ENCODE measurements at regions not wholly inside any gene's neighbourhood (a gene's known extent, or its start where the extent isn't known, plus 50 kb on each side); places are given as distances from the start of the nearest gene placed in this dataset.

DNA sequence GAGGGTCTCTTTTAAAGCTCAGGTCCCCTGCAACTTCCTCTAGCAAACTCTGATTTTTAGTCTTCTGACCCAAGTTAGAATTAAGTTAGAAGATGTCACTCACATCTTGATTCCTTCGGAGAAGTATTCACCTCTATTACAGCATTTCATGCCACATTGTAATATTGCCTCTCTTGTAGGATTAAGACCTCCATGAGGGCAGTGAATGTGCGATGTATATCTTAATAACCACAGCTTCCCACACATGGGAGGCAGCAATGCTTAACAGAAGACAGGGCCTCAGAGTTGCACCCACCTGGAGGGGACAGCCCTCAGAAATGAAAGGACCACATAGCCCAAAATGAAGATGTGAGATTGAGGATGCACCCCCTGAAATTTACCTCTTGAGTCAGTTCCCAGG, 270.3 kb downstream of the HTR7 start:
- Histone ChIP-seq H3K4me1 (ENCODE audit: control insufficient read depth in 1 of 2, insufficient read depth in 2 of 2, low read length in 2 of 2) (no peaks in the 10 kb centered on the region), H3K36me3 (ENCODE audit: control insufficient read depth in 1 of 2, insufficient read depth in 2 of 2, low read length in 2 of 2) (no peaks in the 10 kb centered on the region), H3K27me3 (ENCODE audit: low read depth, low read length) (no peaks in the 10 kb centered on the region), H3K4me3 (ENCODE audit: low read depth in 1 of 2, low read length in 2 of 2) (no peak overlapping the region), H3K27ac (ENCODE audit: low read length) (no peak overlapping the region), H3K9me3 (ENCODE audit: control insufficient read depth in 1 of 2, low read length in 2 of 2) (no peaks in the 10 kb centered on the region)

- no peaks in the 10 kb centered on the region for H3K4me1 ChIP-seq (ENCODE audit: control insufficient read depth in 1 of 2, insufficient read depth in 2 of 2, low read length in 2 of 2)
- H3K36me3 ChIP-seq (ENCODE audit: control insufficient read depth in 1 of 2, insufficient read depth in 2 of 2, low read length in 2 of 2), result no peaks in the 10 kb centered on the region
- H3K27me3 ChIP-seq (ENCODE audit: low read depth, low read length), result no peaks in the 10 kb centered on the region
- no peak overlapping the region for H3K4me3 ChIP-seq (ENCODE audit: low read depth in 1 of 2, low read length in 2 of 2)
- H3K27ac ChIP-seq (ENCODE audit: low read length), result no peak overlapping the region
- H3K9me3 ChIP-seq (ENCODE audit: control insufficient read depth in 1 of 2, low read length in 2 of 2), result no peaks in the 10 kb centered on the region
These were observed 269.6 kb downstream of the HTR7 start for GRCh38 chr10:90588222-90588621.

DNA sequence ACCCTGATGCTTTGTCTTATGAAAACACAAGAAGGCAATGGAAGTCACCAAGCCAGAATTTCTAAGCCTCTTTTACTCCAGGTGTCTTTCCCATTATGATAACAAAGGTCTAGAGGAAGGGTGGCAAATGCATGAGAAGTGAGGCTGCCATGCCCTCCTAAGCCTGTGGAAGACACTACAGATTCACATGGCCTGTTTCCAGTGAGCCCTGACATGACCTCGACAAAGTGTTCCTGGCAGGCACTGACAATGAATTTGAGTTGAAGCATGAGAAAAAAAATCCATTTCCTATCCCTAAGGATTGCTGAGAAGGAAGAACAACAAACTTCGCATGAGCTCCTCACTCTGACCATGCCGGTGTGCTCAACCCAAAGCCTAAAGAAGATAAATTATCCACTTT, 268.0 kb downstream of the HTR7 start:
- Histone ChIP-seq H3K27ac (ENCODE audit: low read length) (no peak overlapping the region), H3K4me1 (ENCODE audit: control insufficient read depth in 1 of 2, insufficient read depth in 2 of 2, low read length in 2 of 2) (no peaks in the 10 kb centered on the region), H3K9me3 (ENCODE audit: control insufficient read depth in 1 of 2, low read length in 2 of 2) (no peaks in the 10 kb centered on the region), H3K4me3 (ENCODE audit: low read depth in 1 of 2, low read length in 2 of 2) (no peak overlapping the region), H3K36me3 (ENCODE audit: control insufficient read depth in 1 of 2, insufficient read depth in 2 of 2, low read length in 2 of 2) (no peaks in the 10 kb centered on the region), H3K27me3 (ENCODE audit: low read depth, low read length) (no peaks in the 10 kb centered on the region)

- H3K4me1 ChIP-seq (ENCODE audit: control insufficient read depth in 1 of 2, insufficient read depth in 2 of 2, low read length in 2 of 2), result no peaks in the 10 kb centered on the region
- H3K27ac ChIP-seq (ENCODE audit: low read length), result no peak overlapping the region
- H3K27me3 ChIP-seq (ENCODE audit: low read depth, low read length), result no peaks in the 10 kb centered on the region
- H3K9me3 ChIP-seq (ENCODE audit: control insufficient read depth in 1 of 2, low read length in 2 of 2), result no peaks in the 10 kb centered on the region
- H3K4me3 ChIP-seq (ENCODE audit: low read depth in 1 of 2, low read length in 2 of 2), result no peak overlapping the region
- no peaks in the 10 kb centered on the region for H3K36me3 ChIP-seq (ENCODE audit: control insufficient read depth in 1 of 2, insufficient read depth in 2 of 2, low read length in 2 of 2)
These were observed 266.2 kb downstream of the HTR7 start for GRCh38 chr10:90591629-90592028.

DNA sequence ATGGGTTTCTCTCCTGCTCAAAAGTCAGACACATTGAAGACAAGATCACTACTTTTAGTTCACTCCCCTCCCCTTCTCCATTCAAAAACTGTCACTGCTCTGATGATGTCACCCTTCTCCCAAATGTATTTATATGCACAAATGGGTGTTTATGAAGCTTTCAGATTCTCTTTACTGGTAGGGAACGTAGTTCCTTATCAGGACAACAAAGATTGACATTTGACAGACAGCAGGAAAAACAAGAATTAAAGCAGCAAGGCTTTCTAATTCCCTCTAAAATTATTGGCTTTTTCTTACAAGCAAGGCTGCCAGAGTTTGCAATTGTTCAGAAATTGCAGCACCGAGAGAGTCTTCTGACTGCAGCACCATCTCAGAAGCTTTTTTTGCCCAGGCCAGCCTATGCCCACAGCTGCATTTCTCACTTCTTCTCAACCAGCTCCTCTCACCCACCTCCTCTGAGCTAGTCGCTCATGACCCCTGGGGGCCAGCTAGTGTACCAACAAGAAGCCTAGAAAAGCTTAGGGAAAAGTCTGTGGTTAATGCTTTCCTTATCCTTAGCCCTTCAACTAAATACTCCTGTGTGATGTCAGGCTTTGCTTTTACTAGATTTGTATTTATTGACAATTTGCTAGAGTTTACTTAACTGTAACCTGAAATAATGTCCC, 265.1 kb downstream of the HTR7 start:
- Histone ChIP-seq H3K27ac (ENCODE audit: low read length) (no peak overlapping the region), H3K36me3 (ENCODE audit: control insufficient read depth in 1 of 2, insufficient read depth in 2 of 2, low read length in 2 of 2) (no peaks in the 10 kb centered on the region), H3K9me3 (ENCODE audit: control insufficient read depth in 1 of 2, low read length in 2 of 2) (no peaks in the 10 kb centered on the region), H3K4me1 (ENCODE audit: control insufficient read depth in 1 of 2, insufficient read depth in 2 of 2, low read length in 2 of 2) (no peaks in the 10 kb centered on the region), H3K4me3 (ENCODE audit: low read depth in 1 of 2, low read length in 2 of 2) (no peak overlapping the region), H3K27me3 (ENCODE audit: low read depth, low read length) (no peaks in the 10 kb centered on the region)

- no peaks in the 10 kb centered on the region for H3K27me3 ChIP-seq (ENCODE audit: low read depth, low read length)
- no peaks in the 10 kb centered on the region for H3K36me3 ChIP-seq (ENCODE audit: control insufficient read depth in 1 of 2, insufficient read depth in 2 of 2, low read length in 2 of 2)
- no peak overlapping the region for H3K4me3 ChIP-seq (ENCODE audit: low read depth in 1 of 2, low read length in 2 of 2)
- H3K4me1 ChIP-seq (ENCODE audit: control insufficient read depth in 1 of 2, insufficient read depth in 2 of 2, low read length in 2 of 2), result no peaks in the 10 kb centered on the region
- no peak overlapping the region for H3K27ac ChIP-seq (ENCODE audit: low read length)
- H3K9me3 ChIP-seq (ENCODE audit: control insufficient read depth in 1 of 2, low read length in 2 of 2), result no peaks in the 10 kb centered on the region
These were observed 259.3 kb downstream of the HTR7 start for GRCh38 chr10:90598513-90598912.

DNA sequence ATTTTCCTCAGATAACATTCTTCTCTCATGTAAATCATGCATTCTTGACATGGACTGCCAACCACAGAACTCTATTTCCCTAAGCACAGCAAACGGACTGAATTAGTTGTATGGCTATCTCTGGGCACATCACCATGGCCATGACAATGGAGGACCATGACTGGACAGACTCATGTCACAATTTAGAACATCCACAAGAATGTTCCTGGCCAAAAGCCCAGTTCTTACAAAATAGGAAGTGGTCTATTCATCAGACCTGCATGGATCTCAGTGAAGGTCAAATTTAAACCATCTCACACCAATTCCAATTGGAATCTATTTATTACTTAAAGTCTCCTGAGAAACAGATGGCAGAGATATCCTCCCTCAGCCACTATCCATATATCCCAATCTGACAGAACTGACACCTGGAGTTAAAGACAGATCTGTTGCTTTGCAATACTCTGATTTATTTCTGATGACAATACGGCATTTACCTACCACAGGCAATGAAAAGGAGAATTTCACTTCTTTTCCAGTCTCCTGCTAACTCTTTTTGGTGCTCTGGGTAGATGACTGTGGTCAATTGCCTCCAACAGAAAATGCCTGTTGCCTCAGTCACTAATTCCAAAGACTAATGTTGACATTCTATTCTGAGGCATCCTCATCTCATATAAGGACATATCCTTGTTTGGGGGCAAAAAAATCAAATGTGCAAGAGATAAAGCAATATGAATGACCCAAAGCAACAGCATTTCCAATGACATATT, 254.8 kb downstream of the HTR7 start:
- Histone ChIP-seq H3K27ac (ENCODE audit: low read length) (no peak overlapping the region), H3K4me3 (ENCODE audit: low read depth in 1 of 2, low read length in 2 of 2) (no peak overlapping the region), H3K9me3 (ENCODE audit: control insufficient read depth in 1 of 2, low read length in 2 of 2) (no peaks in the 10 kb centered on the region), H3K4me1 (ENCODE audit: control insufficient read depth in 1 of 2, insufficient read depth in 2 of 2, low read length in 2 of 2) (no peaks in the 10 kb centered on the region), H3K36me3 (ENCODE audit: control insufficient read depth in 1 of 2, insufficient read depth in 2 of 2, low read length in 2 of 2) (no peaks in the 10 kb centered on the region), H3K27me3 (ENCODE audit: low read depth, low read length) (no peaks in the 10 kb centered on the region)

DNA sequence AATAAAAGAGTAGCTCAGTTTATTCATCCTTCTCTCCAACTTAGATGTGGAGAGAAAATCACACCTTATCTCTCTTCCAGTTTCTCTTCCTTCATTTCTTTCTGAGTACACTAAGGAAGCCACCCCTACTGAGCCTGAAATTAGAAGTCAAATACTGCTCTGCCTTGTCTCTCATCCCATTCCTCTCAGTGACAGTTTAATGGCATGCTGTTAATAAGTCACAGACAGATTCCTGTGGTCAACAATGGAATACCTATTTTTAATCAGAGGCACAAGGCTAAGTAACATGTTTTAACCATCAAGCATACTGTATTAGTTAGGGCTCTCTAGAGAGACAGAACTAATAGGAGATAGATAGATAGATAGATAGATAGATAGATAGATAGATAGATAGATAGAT, 253.2 kb downstream of the HTR7 start:
- Histone ChIP-seq H3K27ac (ENCODE audit: low read length) (no peak overlapping the region), H3K4me3 (ENCODE audit: low read depth in 1 of 2, low read length in 2 of 2) (no peak overlapping the region), H3K4me1 (ENCODE audit: control insufficient read depth in 1 of 2, insufficient read depth in 2 of 2, low read length in 2 of 2) (no peaks in the 10 kb centered on the region), H3K36me3 (ENCODE audit: control insufficient read depth in 1 of 2, insufficient read depth in 2 of 2, low read length in 2 of 2) (no peaks in the 10 kb centered on the region), H3K9me3 (ENCODE audit: control insufficient read depth in 1 of 2, low read length in 2 of 2) (no peaks in the 10 kb centered on the region), H3K27me3 (ENCODE audit: low read depth, low read length) (no peaks in the 10 kb centered on the region)

DNA sequence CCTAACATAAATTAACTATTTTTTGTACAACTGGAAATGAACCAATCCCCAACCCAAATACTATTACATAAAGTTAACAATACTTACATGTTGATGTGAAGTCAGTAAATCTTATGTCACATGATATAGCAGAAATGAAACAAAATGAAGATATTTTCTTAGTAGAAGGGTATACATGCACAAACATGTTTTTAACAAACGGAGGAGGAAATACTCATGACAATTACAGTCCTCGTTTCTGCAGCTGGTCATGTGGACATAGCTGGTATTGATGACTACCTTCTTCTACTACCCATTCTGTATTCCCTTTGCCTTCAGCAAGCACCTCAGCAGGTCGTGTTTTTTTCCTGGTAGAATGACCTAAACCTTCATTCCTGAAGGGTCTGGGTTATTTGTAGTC, 252.3 kb downstream of the HTR7 start:
- Histone ChIP-seq H3K36me3 (ENCODE audit: control insufficient read depth in 1 of 2, insufficient read depth in 2 of 2, low read length in 2 of 2) (no peaks in the 10 kb centered on the region), H3K27ac (ENCODE audit: low read length) (no peak overlapping the region), H3K27me3 (ENCODE audit: low read depth, low read length) (no peaks in the 10 kb centered on the region), H3K4me3 (ENCODE audit: low read depth in 1 of 2, low read length in 2 of 2) (no peak overlapping the region), H3K4me1 (ENCODE audit: control insufficient read depth in 1 of 2, insufficient read depth in 2 of 2, low read length in 2 of 2) (no peaks in the 10 kb centered on the region), H3K9me3 (ENCODE audit: control insufficient read depth in 1 of 2, low read length in 2 of 2) (no peaks in the 10 kb centered on the region)

DNA sequence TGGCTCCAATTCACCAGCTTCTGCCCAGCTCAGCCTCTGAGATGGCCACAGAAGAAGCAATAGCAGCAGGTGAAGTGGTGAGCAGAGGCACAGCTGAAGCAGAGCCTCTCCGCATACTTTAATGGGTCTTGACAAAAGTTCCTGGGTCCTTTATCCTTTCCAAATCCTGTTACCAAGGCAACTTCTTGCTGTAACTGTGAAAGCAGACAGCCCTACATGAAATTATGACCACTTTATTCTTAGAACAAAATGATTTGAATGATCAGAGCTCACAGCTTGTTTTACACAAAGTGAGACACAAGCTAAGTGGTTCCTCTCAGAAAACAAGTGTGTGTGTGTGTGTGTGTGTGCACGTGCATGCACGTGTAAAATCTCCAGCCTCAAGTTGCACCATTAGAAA, 245.6 kb downstream of the HTR7 start:
- Histone ChIP-seq H3K27ac (ENCODE audit: low read length) (no peak overlapping the region), H3K36me3 (ENCODE audit: control insufficient read depth in 1 of 2, insufficient read depth in 2 of 2, low read length in 2 of 2) (no peaks in the 10 kb centered on the region), H3K9me3 (ENCODE audit: control insufficient read depth in 1 of 2, low read length in 2 of 2) (no peaks in the 10 kb centered on the region), H3K4me1 (ENCODE audit: control insufficient read depth in 1 of 2, insufficient read depth in 2 of 2, low read length in 2 of 2) (no peaks in the 10 kb centered on the region), H3K27me3 (ENCODE audit: low read depth, low read length) (no peaks in the 10 kb centered on the region), H3K4me3 (ENCODE audit: low read depth in 1 of 2, low read length in 2 of 2) (no peak overlapping the region)

- H3K27me3 ChIP-seq (ENCODE audit: low read depth, low read length), result no peaks in the 10 kb centered on the region
- no peak overlapping the region for H3K4me3 ChIP-seq (ENCODE audit: low read depth in 1 of 2, low read length in 2 of 2)
- H3K36me3 ChIP-seq (ENCODE audit: control insufficient read depth in 1 of 2, insufficient read depth in 2 of 2, low read length in 2 of 2), result no peaks in the 10 kb centered on the region
- H3K9me3 ChIP-seq (ENCODE audit: control insufficient read depth in 1 of 2, low read length in 2 of 2), result no peaks in the 10 kb centered on the region
- no peak overlapping the region for H3K27ac ChIP-seq (ENCODE audit: low read length)
- H3K4me1 ChIP-seq (ENCODE audit: control insufficient read depth in 1 of 2, insufficient read depth in 2 of 2, low read length in 2 of 2), result no peaks in the 10 kb centered on the region
These were observed 243.2 kb downstream of the HTR7 start for GRCh38 chr10:90614631-90615030.

DNA sequence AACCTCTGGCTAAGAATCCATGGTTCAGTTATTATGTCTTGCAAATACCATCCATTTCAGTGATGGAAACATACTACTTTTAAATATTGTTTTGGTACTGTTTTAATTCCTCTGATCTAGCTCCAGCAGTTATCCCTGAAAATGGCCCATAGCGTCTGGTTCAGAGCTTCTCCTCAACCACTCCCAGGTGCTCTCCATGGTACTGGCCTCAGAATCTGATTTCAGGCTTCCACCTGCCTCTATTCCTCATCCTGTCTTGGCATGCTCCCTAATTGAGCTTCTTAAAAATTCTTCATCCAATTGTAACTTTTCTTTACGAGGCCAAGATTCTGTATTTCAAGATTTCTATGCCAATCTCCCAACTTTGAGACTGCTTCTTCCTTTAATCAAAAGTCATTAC, 236.3 kb downstream of the HTR7 start:
- Histone ChIP-seq H3K4me1 (ENCODE audit: control insufficient read depth in 1 of 2, insufficient read depth in 2 of 2, low read length in 2 of 2) (no peaks in the 10 kb centered on the region), H3K4me3 (ENCODE audit: low read depth in 1 of 2, low read length in 2 of 2) (no peak overlapping the region), H3K9me3 (ENCODE audit: control insufficient read depth in 1 of 2, low read length in 2 of 2) (no peaks in the 10 kb centered on the region), H3K36me3 (ENCODE audit: control insufficient read depth in 1 of 2, insufficient read depth in 2 of 2, low read length in 2 of 2) (no peaks in the 10 kb centered on the region), H3K27me3 (ENCODE audit: low read depth, low read length) (no peaks in the 10 kb centered on the region), H3K27ac (ENCODE audit: low read length) (no peak overlapping the region)
